ENCODE measurements at regions not wholly inside any gene's neighbourhood (a gene's known extent, or its start where the extent isn't known, plus 50 kb on each side); places are given as distances from the start of the nearest gene placed in this dataset.

DNA sequence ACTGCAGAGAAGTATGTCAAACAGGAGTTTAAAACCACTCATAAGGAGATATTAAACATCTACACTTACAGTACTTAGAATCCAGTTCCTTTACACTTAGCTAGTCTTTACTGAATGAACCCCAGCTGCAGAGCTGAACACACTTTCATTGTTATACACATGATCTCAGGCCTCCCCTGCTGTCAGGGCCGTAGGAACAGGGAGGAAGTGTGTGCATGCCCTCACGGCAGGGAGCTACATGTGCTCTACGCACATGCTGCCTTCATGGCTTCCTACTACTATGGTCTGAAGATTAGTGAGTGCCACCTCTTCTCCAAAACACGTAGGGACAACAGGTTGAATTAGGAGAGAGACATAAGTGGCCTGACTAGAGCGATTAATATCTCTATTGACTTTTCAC is 191.5 kb downstream of the SIPA1L2 start:
- TF ChIP-seq POLR2AphosphoS5 (IDR thresholded peaks at IDR 0.05; ENCODE audit: low read depth, low read length), result no peak
- TF ChIP-seq SIN3A (IDR thresholded peaks at IDR 0.05; ENCODE audit: borderline replicate concordance, insufficient read depth, low read depth, low read length), result no peak
- no peak for TF ChIP-seq CTCF (IDR thresholded peaks at IDR 0.05)
- no peak for TF ChIP-seq REST (IDR thresholded peaks at IDR 0.05; ENCODE audit: insufficient read depth in 1 of 2, low read depth in 2 of 2, low read length in 1 of 2)
- TF ChIP-seq TCF7L2 (IDR thresholded peaks at IDR 0.05; ENCODE audit: low read depth, low read length), result no peak
- intact Hi-C loops (cut with micrococcal nuclease; ENCODE audit: unreplicated experiment), result no loop called here
- ATAC-seq, result no peak
- H3K36me3 ChIP-seq (ENCODE audit: control insufficient read depth, insufficient read depth, low read length), result no peaks in the 10 kb centered on the region
- no peak for DNase-seq (ENCODE audit: low read depth, low spot score)
- BruUV-seq (replicated peaks), result no TSS peak
- ChIA-PET POLR2A (no interaction called here), CTCF (no interaction called here)
- no peaks in the 10 kb centered on the region for H3K27me3 ChIP-seq (ENCODE audit: control insufficient read depth, insufficient read depth, low read length)
- H3K9me3 ChIP-seq (ENCODE audit: control insufficient read depth, insufficient read depth, low read depth, low read length), result no peaks in the 10 kb centered on the region
- H3K4me1 ChIP-seq (ENCODE audit: control insufficient read depth, insufficient read depth, low read length), result no peaks in the 10 kb centered on the region
- no peak overlapping the region for H3K27ac ChIP-seq (ENCODE audit: low read length)
- H3K4me3 ChIP-seq (ENCODE audit: low read depth in 2 of 2, low read length in 2 of 2), result no peak overlapping the region
- in situ Hi-C loops (cut with HindIII; ENCODE audit: low pct_unique_long_range_greater_than_20kb, low sequenced_read_pairs), result no loop called here

DNA sequence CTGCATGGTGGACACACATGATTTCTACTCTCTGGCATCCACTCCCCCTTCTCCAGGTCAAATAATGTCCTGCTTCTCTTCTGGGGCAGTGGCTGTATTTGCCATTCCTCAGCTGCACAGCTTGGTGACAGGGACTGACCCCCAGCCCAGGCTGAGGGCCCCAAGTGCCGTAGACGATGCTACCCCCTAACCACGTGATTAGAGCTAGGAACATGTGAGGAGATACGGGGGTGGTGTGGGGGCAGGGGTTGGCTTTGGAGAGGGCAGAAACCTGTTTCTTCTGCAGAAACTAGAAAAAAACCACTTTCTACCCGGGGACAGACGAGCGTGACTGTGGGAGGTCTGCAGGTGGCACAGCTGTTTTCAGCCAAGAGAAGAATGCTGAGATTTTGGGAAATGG is 192.4 kb downstream of the SIPA1L2 start:
- Histone ChIP-seq H3K27ac (ENCODE audit: low read length) (no peak overlapping the region), H3K4me3 (ENCODE audit: low read depth in 2 of 2, low read length in 2 of 2) (no peak overlapping the region), H3K27me3 (ENCODE audit: control insufficient read depth, insufficient read depth, low read length) (no peaks in the 10 kb centered on the region), H3K9me3 (ENCODE audit: control insufficient read depth, insufficient read depth, low read depth, low read length) (no peaks in the 10 kb centered on the region), H3K36me3 (ENCODE audit: control insufficient read depth, insufficient read depth, low read length) (no peaks in the 10 kb centered on the region), H3K4me1 (ENCODE audit: control insufficient read depth, insufficient read depth, low read length) (no peaks in the 10 kb centered on the region)
- no peak for DNase-seq (ENCODE audit: low read depth, low spot score)
- intact Hi-C loops (cut with micrococcal nuclease; ENCODE audit: unreplicated experiment), result no loop called here
- ATAC-seq, result no peak
- CTCF ChIA-PET, result no interaction called here
- BruUV-seq (replicated peaks), result no TSS peak
- in situ Hi-C loops (cut with HindIII; ENCODE audit: low pct_unique_long_range_greater_than_20kb, low sequenced_read_pairs), result no loop called here
- no peak for TF ChIP-seq POLR2AphosphoS5 (IDR thresholded peaks at IDR 0.05; ENCODE audit: low read depth, low read length)
- POLR2A ChIA-PET, result no interaction called here

- in situ Hi-C loops (cut with HindIII; ENCODE audit: low pct_unique_long_range_greater_than_20kb, low sequenced_read_pairs), result no loop called here
- Histone ChIP-seq H3K27ac (ENCODE audit: low read length) (no peak overlapping the region), H3K9me3 (ENCODE audit: control insufficient read depth, insufficient read depth, low read depth, low read length) (no peaks in the 10 kb centered on the region), H3K27me3 (ENCODE audit: control insufficient read depth, insufficient read depth, low read length) (no peaks in the 10 kb centered on the region), H3K36me3 (ENCODE audit: control insufficient read depth, insufficient read depth, low read length) (no peaks in the 10 kb centered on the region), H3K4me1 (ENCODE audit: control insufficient read depth, insufficient read depth, low read length) (no peaks in the 10 kb centered on the region), H3K4me3 (ENCODE audit: low read depth in 2 of 2, low read length in 2 of 2) (no peak overlapping the region)
- no TSS peak for BruUV-seq (replicated peaks)
- no peak for DNase-seq (ENCODE audit: low read depth, low spot score)
- TF ChIP-seq TCF7L2 (IDR thresholded peaks at IDR 0.05; ENCODE audit: low read depth, low read length) (no peak), SIN3A (IDR thresholded peaks at IDR 0.05; ENCODE audit: borderline replicate concordance, insufficient read depth, low read depth, low read length) (no peak), CTCF (IDR thresholded peaks at IDR 0.05) (no peak), POLR2AphosphoS5 (IDR thresholded peaks at IDR 0.05; ENCODE audit: low read depth, low read length) (no peak), REST (IDR thresholded peaks at IDR 0.05; ENCODE audit: insufficient read depth in 1 of 2, low read depth in 2 of 2, low read length in 1 of 2) (no peak)
- ATAC-seq, result no peak
- intact Hi-C loops (cut with micrococcal nuclease; ENCODE audit: unreplicated experiment), result no loop called here
- CTCF ChIA-PET, result no interaction called here
- POLR2A ChIA-PET, result no interaction called here
Measured at GRCh38 chr1:232435729-232436128, 194.2 kb downstream of the SIPA1L2 start.
